GM23338 (cell line): ENCODE measurements at regions not wholly inside any gene's neighbourhood (a gene's known extent, or its start where the extent isn't known, plus 50 kb on each side); places are given as distances from the start of the nearest gene placed in this dataset.

Source experiments
- EZH2phosphoT487 ChIP-seq: fragments of 200-600 bp; sonication (generic); IDR thresholded peaks from one replicate; pipeline ENCODE4 v1.8.1; 2018; ENCODE audit warnings: antibody characterized with exemption; ENCODE audit not compliant: unreplicated experiment
- TF ChIP-seq, protein P1 (sequence below), 2 experiments: fragments of 200-600 bp in 1 of 2; sonication (generic) in 1 of 2; conservative IDR thresholded peaks; 2 replicates each; pipeline versions ENCODE4 v1.5.1 to v1.6.1; 2016 to 2017; ENCODE audit warnings: antibody characterized with exemption in 2 of 2, low read depth in 2 of 2, mild to moderate bottlenecking in 2 of 2, moderate library complexity in 1 of 2

DNA sequence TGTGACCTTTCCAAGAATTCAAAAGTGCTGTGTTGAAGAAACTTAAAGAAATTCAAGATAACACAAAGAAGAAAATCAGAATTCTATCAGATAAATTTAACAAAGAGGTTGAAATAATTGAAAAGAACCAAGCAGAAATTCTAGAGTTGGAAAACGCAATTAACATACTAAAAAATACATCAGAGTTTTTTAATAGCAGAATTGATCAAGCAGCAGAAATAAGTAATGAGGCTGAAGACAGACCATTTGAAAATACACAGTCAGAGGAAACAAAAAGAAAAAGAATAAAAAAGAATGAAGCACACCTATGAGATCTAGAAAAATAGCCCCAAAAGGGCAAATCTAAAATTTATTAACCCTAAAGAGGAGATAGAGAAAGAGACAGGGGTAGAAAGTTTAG lies 218.1 kb upstream of the KAZN start:
- no peak for TF ChIP-seq EZH2phosphoT487
- TF ChIP-seq, protein P1, sequence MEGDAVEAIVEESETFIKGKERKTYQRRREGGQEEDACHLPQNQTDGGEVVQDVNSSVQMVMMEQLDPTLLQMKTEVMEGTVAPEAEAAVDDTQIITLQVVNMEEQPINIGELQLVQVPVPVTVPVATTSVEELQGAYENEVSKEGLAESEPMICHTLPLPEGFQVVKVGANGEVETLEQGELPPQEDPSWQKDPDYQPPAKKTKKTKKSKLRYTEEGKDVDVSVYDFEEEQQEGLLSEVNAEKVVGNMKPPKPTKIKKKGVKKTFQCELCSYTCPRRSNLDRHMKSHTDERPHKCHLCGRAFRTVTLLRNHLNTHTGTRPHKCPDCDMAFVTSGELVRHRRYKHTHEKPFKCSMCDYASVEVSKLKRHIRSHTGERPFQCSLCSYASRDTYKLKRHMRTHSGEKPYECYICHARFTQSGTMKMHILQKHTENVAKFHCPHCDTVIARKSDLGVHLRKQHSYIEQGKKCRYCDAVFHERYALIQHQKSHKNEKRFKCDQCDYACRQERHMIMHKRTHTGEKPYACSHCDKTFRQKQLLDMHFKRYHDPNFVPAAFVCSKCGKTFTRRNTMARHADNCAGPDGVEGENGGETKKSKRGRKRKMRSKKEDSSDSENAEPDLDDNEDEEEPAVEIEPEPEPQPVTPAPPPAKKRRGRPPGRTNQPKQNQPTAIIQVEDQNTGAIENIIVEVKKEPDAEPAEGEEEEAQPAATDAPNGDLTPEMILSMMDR (conservative IDR thresholded peaks at IDR 0.05; ENCODE audit: low read depth in 2 of 2): no peak
